Stimulated activated CD4-positive, alpha-beta T cell treated with anti-CD3 and anti-CD28 coated beads, Interleukin-15, amount 100 ng/mL, for 1 hour (primary cell): ENCODE measurements at regions not wholly inside any gene's neighbourhood (a gene's known extent, or its start where the extent isn't known, plus 50 kb on each side); places are given as distances from the start of the nearest gene placed in this dataset.
"Not testable (repeated sequence)": the region's sequence is repeated elsewhere in the genome, so short reads cannot be mapped to it uniquely, and the experiment has no call there.

Experiments used
- DNase-seq, 2 donors: peaks; one replicate each; pipeline ENCODE4 v3.0.0-alpha.2; 2020; ENCODE audit warnings: low read depth in 1 of 2, low spot score in 1 of 2

DNA sequence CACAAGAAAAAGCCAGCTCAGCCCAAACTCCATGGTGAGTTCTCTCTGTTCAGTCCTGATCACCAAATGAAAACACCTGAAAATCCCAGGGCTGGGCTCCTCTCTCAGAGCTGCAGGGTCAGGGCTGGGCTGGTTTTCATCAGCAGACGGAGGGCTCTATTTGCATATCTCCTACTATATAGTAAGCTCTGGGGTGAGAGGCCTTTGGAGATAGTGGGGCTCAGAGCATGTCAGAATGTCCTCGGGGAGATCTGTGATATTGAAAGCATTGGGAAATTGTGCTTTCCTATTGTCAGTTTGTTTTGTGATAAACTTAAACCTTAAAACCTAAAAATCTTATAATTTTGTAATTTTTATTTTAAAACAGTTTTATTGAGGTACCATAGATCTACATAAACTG is 742.6 kb downstream of the TMEM121 start:
- DNase-seq = no peak

DNA sequence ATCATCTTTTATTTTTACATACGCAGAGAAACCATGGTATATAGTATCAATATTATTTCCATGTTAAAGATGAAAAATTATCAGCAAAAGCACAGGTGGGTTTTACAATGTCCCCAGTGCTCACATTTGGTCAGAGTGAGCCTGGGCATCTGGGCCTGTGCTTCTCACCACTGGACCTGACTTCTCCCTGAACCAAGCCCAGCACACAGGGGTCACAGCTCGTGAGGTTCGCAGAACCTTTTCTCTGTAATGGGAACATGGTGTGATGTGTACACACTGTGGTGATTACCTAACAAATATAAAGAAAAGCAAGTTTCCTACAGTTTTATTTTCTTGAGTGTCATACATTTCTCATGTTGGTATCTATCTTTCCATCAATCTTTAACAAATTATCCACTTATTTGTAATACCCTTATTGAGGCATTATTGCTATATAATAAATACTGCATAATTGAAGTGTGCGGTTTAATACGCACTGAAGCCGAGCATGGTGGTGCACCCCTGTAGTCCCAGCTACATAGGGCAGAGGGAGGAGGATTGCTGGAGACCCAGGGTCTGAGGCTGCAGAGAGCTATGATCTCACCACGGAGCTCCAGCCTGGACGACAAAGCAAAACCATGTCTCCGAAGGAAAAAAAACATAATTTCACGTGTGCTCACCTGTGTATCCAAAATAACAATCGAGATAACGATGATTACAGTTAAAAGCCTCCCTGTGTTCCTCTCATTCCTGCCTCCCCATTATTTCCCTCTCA is 743.2 kb downstream of the TMEM121 start:
- DNase-seq = no peak

DNA sequence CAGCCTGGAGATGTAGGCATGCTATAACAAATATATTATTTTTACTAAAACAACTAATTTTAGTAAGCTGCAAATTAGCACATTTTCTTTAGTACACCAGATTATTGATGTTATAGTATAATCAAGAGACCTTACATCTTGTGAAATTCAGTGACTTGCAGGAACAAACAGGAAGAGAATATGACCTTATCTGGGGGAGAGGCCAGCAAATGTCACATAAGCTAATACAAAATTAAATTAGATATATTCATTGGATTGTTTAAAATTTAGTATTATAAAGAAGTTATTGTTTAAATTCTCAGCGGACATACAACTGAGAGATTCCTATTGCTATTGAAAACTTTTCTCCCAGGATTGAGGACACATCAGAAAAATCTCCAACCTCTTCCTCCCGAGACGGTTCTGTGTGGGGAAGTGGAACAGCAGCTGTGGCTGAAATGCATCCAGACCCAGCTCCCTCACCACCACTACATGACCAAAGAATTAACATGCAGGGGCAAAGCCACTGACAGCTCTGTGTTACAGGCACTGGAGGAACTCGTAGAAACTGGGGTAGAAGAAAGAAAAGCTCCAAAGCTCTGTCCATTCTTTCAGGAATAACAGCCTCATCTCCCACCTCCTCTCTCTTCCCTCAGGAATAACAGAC is 744.2 kb downstream of the TMEM121 start:
- DNase-seq = not testable (repeated sequence)

DNA sequence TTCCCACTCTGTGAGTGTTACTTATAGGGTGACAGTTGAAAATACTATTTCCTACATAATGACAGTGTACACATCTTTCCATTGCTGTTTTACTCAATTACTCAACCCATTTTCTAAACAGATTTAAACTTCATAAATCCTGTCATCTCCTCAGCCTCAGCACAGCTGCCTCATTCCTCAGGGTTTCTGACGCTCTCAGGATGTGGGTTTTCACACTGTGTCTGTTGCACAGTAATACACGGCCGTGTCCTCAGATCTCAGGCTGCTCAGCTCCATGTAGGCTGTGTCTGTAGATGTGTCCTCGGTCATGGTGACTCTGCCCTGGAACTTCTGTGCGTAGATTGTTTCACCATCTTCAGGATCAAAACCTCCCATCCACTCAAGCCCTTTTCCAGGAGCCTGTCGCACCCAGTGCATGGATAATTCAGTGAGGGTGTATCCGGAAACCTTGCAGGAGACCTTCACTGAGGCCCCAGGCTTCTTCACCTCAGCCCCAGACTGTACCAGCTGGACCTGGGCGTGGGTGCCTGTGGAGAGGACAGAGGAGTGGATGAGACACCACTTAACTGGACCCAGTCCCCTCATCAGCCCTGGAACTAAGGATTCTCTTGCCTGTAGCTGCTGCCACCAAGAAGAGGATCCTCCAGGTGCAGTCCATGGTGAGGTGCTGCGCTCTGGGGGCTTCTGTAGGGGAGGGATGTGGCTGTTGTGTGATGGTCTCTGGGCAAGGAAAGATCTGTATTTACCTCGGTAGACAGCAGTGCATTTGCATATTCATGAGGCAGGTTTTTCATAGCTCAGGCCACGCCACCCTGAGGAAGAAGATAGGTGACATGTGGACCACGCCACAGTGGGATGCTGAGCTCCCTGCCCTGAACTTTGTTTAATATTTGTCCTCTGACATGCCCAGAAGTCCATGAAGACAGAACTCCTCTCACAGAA is 750.2 kb downstream of the TMEM121 start:
- no peak for DNase-seq

DNA sequence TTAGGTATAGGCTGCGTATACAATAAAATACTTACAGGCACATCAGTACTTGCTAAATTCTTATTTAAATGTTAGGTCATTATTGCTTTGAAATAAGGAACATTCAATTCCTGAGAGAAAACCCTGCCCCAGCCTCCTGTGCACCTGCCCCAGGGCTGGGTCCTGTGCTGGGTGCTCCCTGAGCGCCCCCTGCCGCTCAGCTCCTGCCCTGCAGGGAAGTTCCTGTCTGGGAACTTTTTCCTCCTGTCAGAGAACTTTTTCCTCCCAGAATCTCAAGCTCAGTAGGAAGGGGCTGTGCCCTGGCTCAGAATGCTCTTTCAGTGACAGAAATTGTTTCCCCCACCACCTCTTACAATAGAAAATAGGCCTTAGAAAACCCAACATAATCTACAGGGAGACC is 751.1 kb downstream of the TMEM121 start:
- DNase-seq = peak in 1 of 2 donors; percentile 20

DNA sequence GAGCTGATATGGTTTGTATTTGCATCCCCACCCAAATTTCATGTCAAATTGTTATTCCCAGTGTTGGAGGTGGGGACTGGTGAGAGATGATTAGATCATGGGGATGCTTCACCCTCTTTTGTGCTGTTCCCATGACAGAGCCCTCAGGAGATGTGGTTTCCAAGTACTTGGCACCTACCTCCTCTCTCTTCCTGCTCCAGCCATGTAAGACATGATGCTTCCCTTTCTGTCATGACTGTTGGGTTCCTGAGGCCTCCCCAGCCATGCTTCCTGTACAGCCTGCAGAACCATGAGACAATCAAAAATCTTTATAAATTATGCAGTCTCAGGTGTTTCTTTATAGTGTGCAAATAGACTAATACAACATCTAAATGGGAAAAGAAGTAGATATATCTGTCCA is 754.5 kb downstream of the TMEM121 start:
- no peak for DNase-seq

DNA sequence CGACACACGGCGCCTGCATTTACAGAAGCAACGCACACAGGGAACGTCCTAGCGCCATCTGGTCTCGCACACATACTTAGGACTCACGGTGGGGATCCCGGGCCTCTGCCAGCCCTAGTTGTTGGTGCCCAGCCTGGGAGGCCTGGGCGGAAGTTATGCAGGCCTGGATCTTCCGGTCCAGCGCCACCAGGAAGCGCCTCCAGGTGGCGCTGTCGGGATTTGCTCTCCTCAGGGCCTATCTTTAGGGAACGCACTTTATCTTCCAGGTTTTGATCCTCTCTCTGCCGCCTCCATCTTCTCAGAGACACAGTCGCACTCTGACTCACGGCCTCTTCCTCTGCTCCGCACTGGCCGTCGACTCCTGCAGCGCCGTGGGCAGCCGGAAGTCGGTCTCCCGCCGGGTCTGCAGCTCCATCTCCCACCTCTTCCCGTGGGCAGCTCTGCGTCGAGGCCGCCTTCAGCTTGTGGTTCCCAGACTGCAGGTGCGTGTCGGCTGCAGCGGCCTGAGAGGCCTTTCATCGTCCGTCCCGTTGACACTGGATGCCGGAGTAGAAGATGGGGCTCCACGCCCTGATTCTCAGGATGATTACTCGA is 760.4 kb downstream of the TMEM121 start:
- no peak for DNase-seq

DNA sequence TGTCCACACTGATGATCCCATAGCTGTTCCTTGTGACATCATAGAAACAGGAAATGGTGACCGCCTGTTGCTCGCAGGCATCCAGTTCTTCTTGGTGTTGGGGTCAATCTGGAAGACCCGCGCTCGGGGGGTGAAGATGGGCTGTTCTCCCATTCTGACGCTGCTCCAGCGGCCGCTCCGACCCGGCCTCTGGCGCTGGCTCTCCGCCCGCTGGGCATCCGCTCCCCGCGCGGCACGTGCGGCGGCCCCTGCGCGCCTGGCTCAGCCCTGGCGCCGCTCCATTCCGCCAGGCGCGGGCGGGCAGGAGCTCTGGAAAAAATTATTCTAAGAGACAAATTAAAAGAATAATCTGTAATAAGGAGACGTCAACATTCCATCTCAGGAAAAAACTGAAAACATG is 761.1 kb downstream of the TMEM121 start:
- DNase-seq = no peak

DNA sequence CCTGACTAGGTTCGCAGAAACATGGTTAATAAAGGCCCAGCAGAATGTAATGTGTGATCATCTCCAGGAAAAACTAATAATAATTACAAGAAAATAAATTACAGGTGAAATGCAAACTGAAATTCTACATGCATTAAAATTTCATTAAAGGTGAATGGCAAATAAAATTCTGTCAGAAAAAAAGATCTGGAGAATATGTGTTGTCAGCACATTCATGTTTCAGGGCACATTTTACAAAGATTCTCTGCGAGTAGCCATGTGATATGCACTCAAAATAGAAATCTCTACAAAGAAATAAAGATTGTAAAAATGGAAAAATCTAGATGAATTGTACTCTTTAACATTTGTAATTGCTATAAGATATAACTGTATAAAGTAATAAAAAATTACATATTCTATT is 765.2 kb downstream of the TMEM121 start:
- no peak for DNase-seq

DNA sequence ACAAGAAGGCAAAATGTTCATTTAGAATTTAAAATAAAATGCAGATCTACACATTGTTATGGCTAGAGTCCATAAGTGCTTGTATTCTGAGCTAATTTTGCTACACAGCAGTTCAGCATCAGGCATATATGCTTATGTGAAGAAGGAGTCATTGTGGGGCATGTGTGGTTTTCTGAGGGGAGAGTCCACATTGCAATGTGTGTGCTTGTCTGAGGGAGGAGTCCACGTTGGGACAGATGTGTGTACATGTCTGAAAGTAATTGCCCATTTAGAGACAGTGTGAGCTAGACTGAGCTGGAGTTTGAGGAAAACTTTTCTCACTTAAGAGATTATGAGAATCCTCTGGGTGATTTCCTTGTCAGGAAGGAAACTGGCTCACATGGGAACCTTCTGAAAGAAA is 767.9 kb downstream of the TMEM121 start:
- no peak for DNase-seq

DNA sequence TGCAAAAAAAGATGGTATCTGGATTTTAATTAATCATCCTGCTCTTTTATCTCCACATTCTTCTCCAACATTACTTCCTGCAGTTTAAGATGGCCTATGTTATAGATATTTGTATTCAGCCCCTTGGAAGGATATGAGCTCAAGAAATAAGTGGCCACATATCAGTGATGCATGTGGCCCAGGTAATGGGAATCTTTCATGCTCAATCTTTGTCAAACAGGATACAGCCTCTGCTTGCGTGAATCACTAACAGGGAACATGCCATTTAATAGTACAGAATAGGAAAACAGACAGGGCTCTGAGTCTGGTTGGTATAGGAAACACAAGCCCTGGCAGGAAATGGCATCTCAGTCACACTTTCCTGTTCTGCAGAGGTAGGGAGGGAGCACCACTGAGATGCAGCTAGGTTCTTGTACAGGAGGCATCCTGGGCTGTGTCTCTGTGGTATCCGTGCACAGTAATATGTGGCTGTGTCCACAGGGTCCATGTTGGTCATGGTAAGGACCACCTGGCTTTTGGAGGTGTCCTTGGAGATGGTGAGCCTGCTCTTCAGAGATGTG is 774.6 kb downstream of the TMEM121 start:
- DNase-seq = not testable (repeated sequence)

DNA sequence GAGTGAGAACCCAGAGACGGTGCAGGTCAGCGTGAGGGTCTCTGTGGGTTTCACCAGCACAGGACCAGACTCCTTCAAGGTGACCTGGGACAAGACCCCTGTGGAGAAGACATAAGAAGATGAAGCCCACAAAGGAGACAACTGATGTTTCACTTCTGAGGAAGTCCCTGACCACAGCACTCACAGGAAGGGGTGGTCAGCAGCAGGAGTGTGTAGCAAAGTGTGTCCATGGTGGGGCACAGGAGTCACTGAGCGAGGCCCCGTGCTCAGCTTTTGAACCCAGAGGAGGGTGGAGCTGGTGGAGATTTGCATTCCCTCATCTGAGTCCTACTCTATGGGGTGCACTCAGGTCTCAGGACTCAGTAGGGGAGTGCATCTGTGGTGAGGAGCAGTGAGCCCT is 775.2 kb downstream of the TMEM121 start:
- DNase-seq = not testable (repeated sequence)

DNA sequence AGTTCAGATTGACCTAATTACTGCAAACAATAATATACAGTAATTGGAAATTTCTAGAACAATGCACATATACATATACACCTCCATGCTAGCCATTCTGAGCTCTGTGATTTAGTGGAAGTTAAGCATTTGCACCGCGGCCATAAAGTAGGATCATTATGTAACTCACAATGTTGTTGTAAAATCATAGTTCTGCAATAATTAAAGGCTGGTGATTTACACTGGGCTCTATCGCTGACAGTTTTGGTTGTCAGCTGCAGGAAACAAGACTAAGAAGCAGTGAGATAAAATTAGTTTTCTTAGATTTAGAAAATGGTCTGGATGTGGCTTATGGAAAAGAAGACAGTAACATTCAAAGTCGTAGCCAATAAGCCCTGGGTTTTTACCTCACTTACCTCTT is 776.3 kb downstream of the TMEM121 start:
- no peak for DNase-seq

DNA sequence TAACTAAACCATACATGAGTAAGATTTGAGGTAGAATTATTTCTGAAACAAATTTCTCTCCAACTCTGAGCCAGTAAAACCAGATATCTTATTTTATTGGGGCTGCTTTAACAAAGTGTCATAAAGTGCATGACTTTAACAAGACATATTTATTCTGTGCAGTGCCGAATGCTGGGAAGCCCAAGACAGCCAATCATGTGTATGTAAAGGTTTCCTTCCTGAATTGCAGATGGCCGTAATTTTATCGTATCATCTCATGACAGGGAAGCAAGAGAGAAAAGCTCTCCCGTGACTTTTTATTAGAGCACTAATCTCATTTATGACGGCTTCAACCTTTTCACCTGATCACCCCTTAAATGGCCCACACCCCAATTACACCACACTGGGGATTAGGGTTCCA is 777.9 kb downstream of the TMEM121 start:
- DNase-seq = no peak

DNA sequence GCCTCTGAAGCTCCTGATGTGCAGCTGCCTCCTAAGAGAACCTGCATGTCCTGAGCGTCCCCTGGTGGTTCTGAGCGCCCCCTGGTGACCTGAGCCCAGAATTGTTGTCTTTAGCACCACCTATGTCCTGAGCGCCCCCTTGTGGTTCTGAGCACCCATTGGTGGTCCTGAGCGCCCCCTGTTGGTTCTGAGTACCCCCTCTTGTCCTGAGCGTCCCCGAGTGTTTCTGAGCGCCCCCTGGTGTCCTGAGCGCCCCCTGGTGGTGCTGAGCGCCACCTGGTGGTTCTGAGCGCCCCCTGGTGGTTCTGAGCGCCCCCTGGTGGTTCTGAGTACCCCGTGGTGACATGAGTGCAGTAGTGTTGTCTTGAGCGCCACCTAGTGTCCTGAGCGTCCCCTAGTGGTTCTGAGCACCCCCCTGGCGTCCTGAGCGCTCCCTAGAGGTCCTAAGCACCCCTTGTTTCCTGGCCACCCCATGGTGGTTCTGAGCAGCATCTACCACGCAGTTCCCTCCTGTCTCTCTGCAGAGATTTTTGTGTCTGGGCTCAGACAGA is 782.5 kb downstream of the TMEM121 start:
- DNase-seq = peak; percentile 11 to 68

DNA sequence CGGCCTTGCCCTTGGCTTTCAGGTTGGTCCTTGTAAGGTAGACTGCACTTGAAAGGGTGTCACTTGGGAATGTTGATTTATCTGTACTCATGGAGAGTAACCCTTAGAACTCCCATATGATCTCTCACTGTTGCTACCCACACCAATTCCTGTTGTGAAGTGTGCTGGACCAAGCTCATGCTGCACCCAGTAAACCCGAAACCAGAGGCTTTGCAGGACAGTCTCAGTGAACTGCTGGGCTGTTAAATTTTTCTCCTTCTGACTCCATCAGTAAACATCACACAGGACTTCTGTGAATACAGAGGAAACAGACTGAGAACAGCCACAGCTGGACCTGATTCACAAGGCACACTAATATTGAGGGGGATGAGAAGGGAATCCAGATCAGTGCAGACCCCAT is 783.0 kb downstream of the TMEM121 start:
- no peak for DNase-seq

DNA sequence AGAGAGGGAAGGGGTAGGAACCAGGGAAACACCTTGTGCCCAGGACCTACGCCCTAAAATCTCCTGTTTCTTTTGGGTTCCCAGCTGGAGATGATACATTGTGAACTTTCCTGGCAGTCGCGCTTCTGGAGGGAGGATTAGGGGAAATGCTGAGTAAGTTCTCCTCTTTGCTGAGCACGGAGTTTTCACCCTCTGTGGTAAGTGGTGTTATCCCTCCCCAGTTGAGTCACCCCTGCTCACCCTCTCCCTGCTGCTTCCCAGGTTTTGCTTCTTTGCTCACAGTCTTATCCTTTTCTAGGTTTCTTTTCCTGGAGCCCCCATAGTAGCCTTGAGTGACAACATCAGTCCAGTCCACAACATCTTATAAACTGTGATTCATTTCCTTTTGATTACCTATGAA is 789.1 kb downstream of the TMEM121 start:
- DNase-seq = no peak

DNA sequence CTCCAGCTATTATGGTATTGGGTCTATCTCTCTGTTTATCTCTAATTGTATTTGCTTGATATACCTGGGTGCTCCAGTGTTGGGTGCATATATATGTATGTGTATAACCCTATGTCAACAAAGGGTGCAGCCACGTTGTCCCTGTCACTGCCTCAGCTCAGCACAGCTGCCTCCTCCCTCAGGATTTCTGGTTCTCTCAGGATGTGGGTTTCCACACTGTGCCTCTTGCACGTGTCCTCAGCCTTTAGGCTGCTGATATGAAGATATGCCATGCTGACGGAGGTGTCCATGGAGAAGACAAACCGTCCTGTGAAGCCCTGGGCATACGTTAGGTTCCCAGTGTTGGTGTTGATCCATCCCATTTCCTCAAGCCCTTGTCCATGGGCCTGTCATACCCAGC is 791.2 kb downstream of the TMEM121 start:
- DNase-seq = no peak

DNA sequence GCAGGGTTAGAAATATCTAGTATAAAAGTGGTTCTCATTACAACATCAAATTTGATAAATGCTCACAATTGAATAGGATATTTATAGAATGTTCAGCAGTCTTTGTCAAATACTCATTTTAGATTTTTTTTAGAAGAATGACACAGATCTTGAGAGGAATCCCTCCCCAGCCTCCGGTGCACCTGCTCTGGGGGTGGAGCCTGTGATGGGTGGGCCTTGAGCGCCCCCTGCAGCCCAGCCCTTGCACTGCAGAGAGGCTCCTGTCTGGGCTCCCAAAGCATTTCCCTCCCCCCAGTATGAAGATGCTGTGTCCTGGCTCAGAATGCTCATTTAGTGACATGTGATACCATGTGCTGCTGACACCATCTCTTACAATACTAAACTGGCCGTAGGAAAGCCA is 792.3 kb downstream of the TMEM121 start:
- peak; percentile 18 to 46 for DNase-seq

DNA sequence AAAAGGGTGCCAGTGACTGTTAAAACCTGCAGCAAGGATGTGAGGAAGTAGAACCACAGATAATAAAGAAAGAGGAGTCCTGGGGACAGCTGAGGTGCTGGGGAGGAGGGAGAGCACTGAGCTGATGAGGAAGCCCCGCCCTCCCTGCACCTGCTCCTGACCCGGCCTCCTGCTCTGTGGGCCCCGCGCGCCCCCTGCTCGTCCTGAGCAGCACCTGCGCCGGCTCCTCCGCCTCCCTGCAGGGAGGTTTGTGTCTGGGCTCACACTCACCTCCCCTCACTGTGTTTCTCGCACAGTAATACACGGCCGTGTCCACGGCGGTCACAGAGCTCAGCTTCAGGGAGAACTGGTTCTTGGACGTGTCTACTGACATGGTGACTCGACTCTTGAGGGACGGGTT is 797.6 kb downstream of the TMEM121 start:
- DNase-seq = peak in 1 of 2 donors; percentile 16

DNA sequence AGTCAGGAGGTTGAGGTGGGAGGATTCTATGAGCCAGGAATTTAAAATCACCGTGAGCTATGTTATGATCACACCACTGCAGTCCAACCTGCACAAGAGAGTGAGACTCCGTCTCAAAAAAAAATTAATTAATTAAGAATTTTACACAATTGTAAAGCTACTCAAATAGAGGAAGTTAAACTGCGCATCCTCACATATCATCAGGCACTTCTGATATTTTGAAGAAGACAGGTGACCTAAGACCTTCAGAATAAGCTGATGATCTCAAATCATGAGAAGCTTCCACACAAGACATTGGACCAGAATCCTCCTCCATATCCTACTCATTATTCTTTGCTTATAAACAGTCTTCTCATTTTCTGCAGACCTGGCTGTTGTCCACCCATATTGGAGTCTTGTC is 800.9 kb downstream of the TMEM121 start:
- DNase-seq = no peak
